ENCODE measurements at regions not wholly inside any gene's neighbourhood (a gene's known extent, or its start where the extent isn't known, plus 50 kb on each side); places are given as distances from the start of the nearest gene placed in this dataset.

GRCh38 chr9:29211580-29212396 is 1638.5 kb upstream of the C9orf72 start:
- Histone ChIP-seq H2AFZ (ENCODE audit: low read length) (no peak overlapping the region), H3F3A (ENCODE audit: insufficient read depth, low read length) (no peaks in the 10 kb centered on the region), H3K27ac (ENCODE audit: low read depth, low read length, poor library complexity, severe bottlenecking) (no peak overlapping the region), H3K9ac (ENCODE audit: low read length) (no peak overlapping the region), H3K4me3 (ENCODE audit: low read depth, low read length, poor library complexity, severe bottlenecking) (no peak overlapping the region), H3K36me3 (ENCODE audit: insufficient read depth, low read length) (no peaks in the 10 kb centered on the region), H3K27me3 (ENCODE audit: insufficient read depth, low read length) (no peaks in the 10 kb centered on the region), H3K9me3 (ENCODE audit: low read length) (peaks cover 2% of the 10 kb centered on the region; the same call in 1 of the 2 replicates), H3K4me1 (ENCODE audit: insufficient read depth, low read length, severe bottlenecking) (no peaks in the 10 kb centered on the region), H3K4me2 (ENCODE audit: low read length) (no peak overlapping the region), H3K9me2 (ENCODE audit: low read depth, low read length) (no peaks in the 10 kb centered on the region), H3K79me2 (ENCODE audit: insufficient read depth, low read length) (no peaks in the 10 kb centered on the region), H4K20me1 (ENCODE audit: insufficient read depth, low read length) (no peaks in the 10 kb centered on the region)
- TF ChIP-seq EZH2 (IDR thresholded peaks at IDR 0.05; ENCODE audit: borderline replicate concordance, low read length), result no peak
- TF ChIP-seq, protein P1, sequence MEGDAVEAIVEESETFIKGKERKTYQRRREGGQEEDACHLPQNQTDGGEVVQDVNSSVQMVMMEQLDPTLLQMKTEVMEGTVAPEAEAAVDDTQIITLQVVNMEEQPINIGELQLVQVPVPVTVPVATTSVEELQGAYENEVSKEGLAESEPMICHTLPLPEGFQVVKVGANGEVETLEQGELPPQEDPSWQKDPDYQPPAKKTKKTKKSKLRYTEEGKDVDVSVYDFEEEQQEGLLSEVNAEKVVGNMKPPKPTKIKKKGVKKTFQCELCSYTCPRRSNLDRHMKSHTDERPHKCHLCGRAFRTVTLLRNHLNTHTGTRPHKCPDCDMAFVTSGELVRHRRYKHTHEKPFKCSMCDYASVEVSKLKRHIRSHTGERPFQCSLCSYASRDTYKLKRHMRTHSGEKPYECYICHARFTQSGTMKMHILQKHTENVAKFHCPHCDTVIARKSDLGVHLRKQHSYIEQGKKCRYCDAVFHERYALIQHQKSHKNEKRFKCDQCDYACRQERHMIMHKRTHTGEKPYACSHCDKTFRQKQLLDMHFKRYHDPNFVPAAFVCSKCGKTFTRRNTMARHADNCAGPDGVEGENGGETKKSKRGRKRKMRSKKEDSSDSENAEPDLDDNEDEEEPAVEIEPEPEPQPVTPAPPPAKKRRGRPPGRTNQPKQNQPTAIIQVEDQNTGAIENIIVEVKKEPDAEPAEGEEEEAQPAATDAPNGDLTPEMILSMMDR (IDR thresholded peaks at IDR 0.05; ENCODE audit: low read length), result no peak

- no peak for TF ChIP-seq EZH2 (IDR thresholded peaks at IDR 0.05; ENCODE audit: borderline replicate concordance, low read length)
- TF ChIP-seq, protein P1 (IDR thresholded peaks at IDR 0.05; ENCODE audit: low read length), result no peak
- H3K4me2 ChIP-seq (ENCODE audit: low read length), result no peak overlapping the region
- H3K9me2 ChIP-seq (ENCODE audit: low read depth, low read length), result no peaks in the 10 kb centered on the region
- H4K20me1 ChIP-seq (ENCODE audit: insufficient read depth, low read length), result no peaks in the 10 kb centered on the region
- no peak overlapping the region for H3K4me3 ChIP-seq (ENCODE audit: low read depth, low read length, poor library complexity, severe bottlenecking)
- H3K27me3 ChIP-seq (ENCODE audit: insufficient read depth, low read length), result no peaks in the 10 kb centered on the region
- no peak overlapping the region for H3K27ac ChIP-seq (ENCODE audit: low read depth, low read length, poor library complexity, severe bottlenecking)
- no peaks in the 10 kb centered on the region for H3K4me1 ChIP-seq (ENCODE audit: insufficient read depth, low read length, severe bottlenecking)
- H3K9ac ChIP-seq (ENCODE audit: low read length), result no peak overlapping the region
- no peaks in the 10 kb centered on the region for H3K36me3 ChIP-seq (ENCODE audit: insufficient read depth, low read length)
- no peak overlapping the region for H2AFZ ChIP-seq (ENCODE audit: low read length)
- no peaks in the 10 kb centered on the region for H3F3A ChIP-seq (ENCODE audit: insufficient read depth, low read length)
- H3K79me2 ChIP-seq (ENCODE audit: insufficient read depth, low read length), result no peaks in the 10 kb centered on the region
- peaks cover 2% of the 10 kb centered on the region; the same call in 1 of the 2 replicates for H3K9me3 ChIP-seq (ENCODE audit: low read length)
Observed at GRCh38 chr9:29212397-29213387, 1639.4 kb upstream of the C9orf72 start.

GRCh38 chr9:29213417-29214153 is 1640.3 kb upstream of the C9orf72 start, which contains the start of gene LINGO2:
LINGO2 (minus strand) TSS chr9:29213601.
- H3K36me3 ChIP-seq (ENCODE audit: insufficient read depth, low read length), result no peaks in the 10 kb centered on the region
- no peak within 1 kb of the TSS for H2AFZ ChIP-seq (ENCODE audit: low read length)
- no peak within 1 kb of the TSS for H3K4me3 ChIP-seq (ENCODE audit: low read depth, low read length, poor library complexity, severe bottlenecking)
- TF ChIP-seq, protein P1 (IDR thresholded peaks at IDR 0.05; ENCODE audit: low read length), result no peak
- no peak for TF ChIP-seq EZH2 (IDR thresholded peaks at IDR 0.05; ENCODE audit: borderline replicate concordance, low read length)
- H3K27me3 ChIP-seq (ENCODE audit: insufficient read depth, low read length), result no peaks in the 10 kb centered on the region
- H3K79me2 ChIP-seq (ENCODE audit: insufficient read depth, low read length), result no peaks in the 10 kb centered on the region
- peaks cover 4% of the 10 kb centered on the region for H3K4me1 ChIP-seq (ENCODE audit: insufficient read depth, low read length, severe bottlenecking)
- peaks cover 2% of the 10 kb centered on the region; the same call in 1 of the 2 replicates for H3K9me3 ChIP-seq (ENCODE audit: low read length)
- H3K9ac ChIP-seq (ENCODE audit: low read length), result no peak within 1 kb of the TSS
- H3K27ac ChIP-seq (ENCODE audit: low read depth, low read length, poor library complexity, severe bottlenecking), result no peak within 1 kb of the TSS
- H4K20me1 ChIP-seq (ENCODE audit: insufficient read depth, low read length), result no peaks in the 10 kb centered on the region
- no peak within 1 kb of the TSS for H3K4me2 ChIP-seq (ENCODE audit: low read length)
- H3F3A ChIP-seq (ENCODE audit: insufficient read depth, low read length), result no peaks in the 10 kb centered on the region
- H3K9me2 ChIP-seq (ENCODE audit: low read depth, low read length), result no peaks in the 10 kb centered on the region
